SH-SY5Y (cell line): ENCODE measurements at regions not wholly inside any gene's neighbourhood (a gene's known extent, or its start where the extent isn't known, plus 50 kb on each side); places are given as distances from the start of the nearest gene placed in this dataset.

Experiments used
- GATA2 ChIP-seq: IDR thresholded peaks from 2 replicates; pipeline ENCODE4 v1.6.1; 2011; ENCODE audit warnings: mild to moderate bottlenecking, low read depth, low read length
- GATA3 ChIP-seq: IDR thresholded peaks from 2 replicates; pipeline ENCODE4 v1.6.1; 2011; ENCODE audit warnings: low read depth, mild to moderate bottlenecking, low read length, moderate library complexity

DNA sequence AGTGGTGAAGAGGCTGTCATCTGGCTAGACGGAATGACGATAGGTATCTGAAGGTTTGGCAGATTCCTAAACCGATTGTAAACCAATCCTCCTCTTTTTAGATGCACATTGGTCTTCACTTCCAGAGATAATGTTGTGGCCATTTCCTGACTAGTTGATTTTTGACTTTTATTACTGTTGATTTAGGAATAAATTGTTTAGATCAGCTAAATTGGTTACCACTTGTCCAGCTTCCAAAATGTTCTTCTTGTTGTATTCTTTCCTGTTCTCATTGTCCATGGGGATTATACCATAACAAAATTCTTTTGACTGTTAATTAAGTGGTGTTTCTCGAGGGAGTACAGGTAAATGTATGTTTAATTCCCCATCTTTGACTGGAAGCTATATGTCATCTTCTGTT lies 119.7 kb downstream of the MACROH2A1 start:
- TF ChIP-seq GATA3 (no peak), GATA2 (no peak)

DNA sequence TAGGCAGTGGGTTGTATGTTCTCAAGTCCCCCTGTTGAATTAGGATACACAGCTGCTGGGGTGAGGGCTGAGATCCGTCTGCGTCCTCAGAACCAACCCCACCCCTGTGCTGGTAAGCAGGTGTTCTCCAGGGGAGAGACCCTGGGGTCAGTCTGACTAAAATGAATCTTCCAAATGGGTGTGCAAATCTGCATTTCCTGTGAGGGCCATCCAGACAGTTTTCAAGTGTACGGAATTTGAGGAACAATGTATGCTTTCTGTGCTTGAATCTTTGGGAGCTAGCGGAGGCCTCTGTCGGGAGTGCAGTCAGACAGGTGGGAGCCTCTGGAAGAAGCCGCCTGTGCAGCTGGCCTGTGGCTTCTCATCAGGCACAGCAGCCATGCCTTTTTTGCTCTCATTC lies 122.9 kb downstream of the MACROH2A1 start:
- no peak for TF ChIP-seq GATA3
- no peak for TF ChIP-seq GATA2

DNA sequence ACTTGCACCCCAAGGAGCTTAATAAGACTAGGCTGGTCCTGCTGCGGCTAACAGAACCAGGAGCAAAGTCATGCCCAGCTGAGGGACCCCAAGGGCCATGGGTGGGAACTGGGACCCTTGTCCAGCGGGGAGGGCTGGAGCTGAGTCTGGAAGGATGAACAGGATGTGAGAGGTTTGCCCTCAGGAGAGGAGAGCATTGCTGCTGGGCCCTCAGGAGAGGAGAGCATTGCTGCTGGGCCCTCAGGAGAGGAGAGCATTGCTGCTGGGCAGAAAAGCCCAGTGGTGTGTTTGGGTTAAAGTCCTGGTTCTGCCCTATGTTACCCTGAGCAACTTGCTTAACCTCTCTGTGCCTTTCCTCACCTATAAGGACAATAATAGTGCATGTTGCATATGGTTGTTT lies 125.8 kb downstream of the MACROH2A1 start:
- TF ChIP-seq GATA2 (no peak), GATA3 (no peak)

DNA sequence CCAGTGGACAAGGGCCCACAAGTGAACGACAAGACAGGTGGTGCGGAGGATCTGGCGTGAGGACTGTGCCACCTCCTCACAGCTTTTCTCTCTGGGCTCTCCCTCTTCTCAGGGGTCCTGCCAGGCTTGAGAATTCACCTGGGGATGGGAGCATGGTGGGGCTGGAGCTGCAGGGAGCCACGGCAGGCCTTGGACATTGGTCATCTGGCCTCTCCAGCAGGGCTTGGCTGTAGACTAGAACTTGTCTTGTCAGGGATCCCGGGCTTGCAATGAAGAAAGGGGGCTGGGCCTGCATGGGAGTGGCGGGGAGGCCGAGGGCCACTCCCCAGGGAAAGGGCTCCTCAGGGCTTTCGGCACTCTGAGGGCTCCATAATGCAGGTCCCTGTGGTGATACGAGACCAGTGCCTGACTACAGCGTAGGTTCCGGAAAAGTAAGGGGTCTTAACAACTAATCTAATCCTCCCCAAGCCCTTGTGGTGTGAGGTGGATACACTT lies 126.7 kb downstream of the MACROH2A1 start:
- TF ChIP-seq GATA2 (no peak), GATA3 (no peak)

DNA sequence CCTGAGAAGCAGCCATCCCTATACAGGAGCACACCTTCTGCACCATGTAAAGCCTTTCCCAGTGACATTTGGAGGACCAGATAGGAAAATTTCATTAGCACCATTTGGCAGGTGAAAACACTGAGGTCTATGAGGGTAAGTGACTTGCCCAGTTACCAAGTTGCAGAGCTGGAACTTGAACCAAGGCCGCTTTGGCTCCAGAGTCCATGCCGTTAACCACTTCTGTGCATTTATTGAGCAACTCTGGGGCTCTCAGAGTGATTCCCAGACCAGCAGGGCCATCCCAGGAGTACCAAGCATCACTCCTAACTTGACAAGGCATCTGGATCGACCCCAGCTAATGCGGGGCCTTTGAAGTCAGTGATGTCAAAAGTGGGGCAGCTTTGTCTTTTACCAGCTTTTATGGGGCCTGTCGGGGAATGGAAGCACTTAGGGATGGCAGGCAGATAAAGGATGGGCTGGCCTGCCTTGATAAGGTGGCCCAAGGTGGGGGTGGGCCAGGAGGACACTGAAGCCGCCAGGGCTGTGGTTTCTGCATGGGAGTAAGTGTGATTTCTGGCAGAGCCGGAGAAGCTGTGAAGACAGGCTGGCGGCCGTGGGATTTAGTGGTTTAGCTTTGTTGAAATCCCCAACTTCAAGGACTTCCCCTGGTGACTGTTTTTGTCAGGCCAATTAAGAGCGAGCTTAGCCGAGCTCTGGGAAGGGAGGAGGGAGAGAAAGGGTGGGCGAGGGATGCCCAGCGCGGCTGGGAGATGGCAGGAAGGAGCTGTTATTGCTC lies 127.3 kb downstream of the MACROH2A1 start:
- TF ChIP-seq GATA2 (no peak), GATA3 (no peak)

DNA sequence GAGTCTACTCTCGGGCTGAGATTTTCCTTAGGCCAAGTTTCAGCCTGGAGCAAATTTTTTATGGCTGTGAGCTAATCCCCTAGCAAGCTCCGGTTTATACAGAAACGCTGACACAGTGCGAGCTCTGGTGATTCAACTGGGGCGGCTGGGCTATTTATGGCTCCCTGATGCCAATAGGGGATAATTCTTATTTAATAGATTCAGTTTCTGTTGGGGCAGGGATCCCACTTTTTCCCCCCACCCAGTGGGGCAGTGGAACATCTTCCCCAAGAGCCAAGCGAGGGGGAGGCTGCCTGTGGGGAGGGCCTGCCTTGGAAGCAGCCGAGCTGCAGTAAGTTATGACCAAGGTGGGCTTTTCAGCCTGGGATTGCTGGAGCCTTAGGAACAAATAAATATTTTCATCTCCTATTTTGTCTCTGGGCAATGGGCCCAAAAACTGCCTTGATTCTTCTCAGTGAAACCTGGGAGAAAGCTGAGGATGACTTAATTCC lies 129.1 kb downstream of the MACROH2A1 start:
- TF ChIP-seq GATA3 (no peak), GATA2 (no peak)

DNA sequence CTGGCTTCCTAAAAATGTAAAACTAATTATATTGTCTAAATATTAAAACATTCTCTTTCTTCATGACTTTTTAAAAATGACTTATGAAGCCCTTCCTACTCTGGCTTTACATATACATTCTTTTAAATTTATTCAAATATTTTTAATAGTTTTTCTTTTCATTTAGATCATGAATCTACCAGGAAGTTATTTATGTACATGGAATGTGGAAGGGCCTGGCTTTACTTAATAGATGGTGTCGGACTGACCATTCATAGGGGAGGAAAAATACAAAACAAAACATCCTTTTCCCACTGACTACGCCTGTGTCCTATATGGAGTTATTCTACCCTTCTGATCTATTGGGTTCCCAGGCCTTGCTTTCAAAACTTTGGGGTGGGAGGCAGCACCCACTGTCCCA lies 129.8 kb downstream of the MACROH2A1 start:
- TF ChIP-seq GATA3 (no peak), GATA2 (no peak)

DNA sequence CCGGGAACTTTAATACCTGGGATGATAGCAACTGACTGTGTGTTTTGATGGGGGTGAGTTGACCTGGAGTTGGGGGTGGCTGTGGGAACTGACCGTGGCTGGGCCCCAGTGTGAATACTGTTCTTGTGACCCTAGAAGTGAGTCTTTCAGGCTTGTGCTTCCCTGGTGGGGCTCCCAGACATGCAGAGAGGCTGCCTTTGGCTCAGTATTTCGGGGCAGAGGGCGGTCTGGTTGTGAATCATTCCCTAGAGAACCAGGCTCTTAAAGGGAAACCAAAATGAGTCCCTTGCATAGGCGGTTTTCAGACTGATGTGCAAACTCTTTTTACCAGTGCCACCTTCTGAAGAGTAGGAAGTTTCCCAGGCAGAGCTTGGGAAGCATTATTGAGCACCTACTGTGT lies 132.1 kb downstream of the MACROH2A1 start:
- TF ChIP-seq GATA2: no peak
- TF ChIP-seq GATA3: no peak

DNA sequence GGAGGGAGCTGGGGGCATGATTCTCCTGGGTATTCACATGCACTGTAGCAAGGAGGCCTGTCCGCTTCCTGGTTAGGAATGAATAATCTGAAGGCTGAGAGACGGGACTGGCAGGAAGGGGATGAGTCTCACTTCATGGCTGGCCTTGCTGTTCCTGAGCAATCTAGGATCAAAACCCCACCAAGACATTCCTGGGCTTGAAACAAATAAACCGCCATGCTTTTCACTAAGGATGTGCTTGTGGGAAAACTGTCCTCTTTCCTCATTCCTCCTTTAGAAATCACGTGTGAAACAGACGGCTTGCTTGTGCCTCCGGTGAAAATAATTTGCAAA lies 132.8 kb downstream of the MACROH2A1 start:
- TF ChIP-seq GATA3: no peak
- no peak for TF ChIP-seq GATA2

DNA sequence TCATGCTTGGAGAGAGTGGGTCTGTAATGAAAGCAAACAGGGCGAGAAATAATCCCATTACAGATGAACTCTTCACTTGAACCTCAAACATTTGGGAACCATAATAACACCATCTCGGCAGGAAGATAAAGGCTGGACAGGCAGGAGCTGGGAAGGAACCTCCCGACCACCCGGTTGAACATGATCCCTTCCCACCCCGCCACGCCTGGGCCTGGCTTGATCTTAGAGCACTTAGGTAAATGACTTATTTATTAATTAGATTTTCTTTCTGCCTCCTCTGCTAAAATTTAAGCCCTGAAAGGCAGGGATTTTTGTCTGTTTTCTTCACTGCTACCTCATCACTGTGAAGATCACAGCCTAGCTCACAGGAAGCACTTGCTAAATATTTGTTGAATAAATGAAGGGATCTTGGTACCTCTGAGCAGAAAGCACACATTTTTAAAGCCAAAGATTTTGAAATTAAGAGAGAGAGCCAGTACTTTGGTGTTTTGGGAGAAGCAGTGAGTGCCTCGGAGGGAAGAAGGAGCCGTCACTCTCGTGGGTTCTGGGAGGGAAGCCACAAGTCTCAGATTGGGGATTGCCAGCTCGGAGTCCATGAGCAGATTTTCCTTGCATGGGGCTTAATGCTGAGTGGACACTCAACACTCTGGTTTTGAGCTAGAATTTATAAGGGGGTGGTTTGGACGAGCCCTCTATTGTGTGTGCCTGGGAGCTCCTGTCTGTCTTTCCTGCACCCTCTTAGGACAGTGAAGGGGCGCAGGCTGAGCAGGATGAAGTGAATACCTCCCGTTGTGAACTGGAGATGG lies 133.3 kb downstream of the MACROH2A1 start:
- no peak for TF ChIP-seq GATA3
- TF ChIP-seq GATA2: no peak

DNA sequence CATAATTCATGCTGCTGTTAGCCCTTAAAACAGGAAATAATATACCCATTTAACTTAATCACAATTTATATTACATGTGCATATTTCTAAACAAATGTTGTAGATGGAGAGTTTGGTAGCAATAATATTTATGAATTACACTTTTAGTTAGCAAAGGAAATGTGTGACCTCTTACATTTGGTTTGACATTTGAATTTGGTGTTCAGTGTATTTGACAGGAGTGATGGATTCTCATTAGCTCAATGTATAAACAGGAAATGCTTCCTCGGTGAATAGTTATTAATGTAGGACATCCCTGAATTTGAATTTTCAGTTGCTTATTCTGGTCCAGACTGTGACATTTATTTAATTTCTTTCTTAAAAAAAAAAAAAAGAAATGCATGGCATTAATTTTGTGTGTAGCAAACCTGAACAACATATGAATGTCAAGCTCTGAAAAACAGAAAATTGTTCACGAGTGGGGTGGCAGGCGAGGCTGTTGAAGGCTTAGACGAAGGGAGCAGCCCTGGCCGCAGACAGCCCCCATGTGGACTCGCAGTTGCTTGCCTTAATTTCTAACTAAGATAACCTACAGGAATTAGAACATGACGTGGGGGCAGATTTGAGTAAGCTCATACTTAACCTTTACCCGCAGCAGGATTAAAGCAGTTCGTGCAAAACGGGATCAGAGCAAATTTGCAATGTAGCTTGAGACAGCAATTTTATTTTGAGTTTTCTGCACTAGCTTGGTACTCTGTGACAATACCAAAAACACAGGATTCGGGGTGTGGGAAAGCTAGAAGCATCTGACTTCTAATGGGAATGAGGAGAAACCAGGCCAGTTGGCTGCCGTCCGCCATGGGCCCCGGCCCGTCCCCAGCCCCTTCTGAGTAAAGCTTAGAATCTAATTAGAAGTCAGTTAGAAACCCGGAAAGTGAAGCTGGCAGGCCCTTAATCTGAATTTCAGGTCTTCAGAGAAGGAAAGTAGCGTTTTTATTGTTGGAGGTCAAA lies 134.3 kb downstream of the MACROH2A1 start:
- no peak for TF ChIP-seq GATA2
- no peak for TF ChIP-seq GATA3

DNA sequence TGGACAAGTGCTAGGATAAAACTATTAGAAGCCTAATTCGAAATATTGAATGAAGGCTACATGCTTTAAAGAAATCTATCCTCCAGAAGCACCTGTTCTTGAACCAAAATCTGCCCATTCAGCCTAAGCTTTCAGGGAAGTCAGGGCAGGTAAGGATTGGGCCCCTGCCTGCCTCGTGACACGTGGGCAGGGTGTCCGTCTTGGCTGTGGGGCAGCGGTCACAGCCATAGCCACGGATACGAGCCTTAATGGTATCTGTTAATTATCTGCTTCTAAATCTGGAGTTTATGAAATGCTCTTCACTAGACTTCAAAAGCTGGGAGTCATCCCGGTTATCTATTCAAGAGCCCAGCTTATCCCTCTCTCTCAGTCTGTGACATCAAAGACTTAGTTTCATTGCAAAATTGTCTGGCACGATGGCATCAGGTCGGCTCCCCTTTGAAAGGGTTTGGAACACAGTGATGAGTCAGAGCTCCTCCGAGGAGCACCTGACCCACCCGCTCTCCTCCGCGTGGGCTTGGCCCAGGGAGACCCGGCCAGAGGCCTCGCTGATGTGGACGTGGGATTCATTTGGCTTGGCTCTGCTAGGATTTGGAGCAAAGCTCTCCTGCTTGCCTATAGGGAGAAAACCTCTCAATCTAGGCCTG lies 135.9 kb downstream of the MACROH2A1 start:
- no peak for TF ChIP-seq GATA2
- TF ChIP-seq GATA3: no peak

DNA sequence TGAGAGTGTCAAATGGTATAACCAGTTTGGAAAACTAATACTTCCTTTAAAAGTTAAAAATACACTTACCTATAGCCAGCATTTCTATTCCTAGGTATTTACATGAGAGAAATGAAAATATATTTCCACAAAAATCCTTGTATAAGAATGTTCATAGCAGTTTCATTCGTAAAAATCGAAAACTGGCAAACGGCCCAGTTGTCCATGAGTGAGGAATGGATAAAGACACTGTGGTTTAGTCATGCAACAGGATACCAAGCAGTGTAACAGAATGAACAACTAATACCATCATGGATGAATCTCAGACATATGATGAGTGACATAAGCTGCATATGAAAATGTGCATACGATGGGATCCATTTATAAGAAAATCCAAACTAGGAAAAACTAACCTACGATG lies 136.7 kb downstream of the MACROH2A1 start:
- TF ChIP-seq GATA3: no peak
- TF ChIP-seq GATA2: no peak

DNA sequence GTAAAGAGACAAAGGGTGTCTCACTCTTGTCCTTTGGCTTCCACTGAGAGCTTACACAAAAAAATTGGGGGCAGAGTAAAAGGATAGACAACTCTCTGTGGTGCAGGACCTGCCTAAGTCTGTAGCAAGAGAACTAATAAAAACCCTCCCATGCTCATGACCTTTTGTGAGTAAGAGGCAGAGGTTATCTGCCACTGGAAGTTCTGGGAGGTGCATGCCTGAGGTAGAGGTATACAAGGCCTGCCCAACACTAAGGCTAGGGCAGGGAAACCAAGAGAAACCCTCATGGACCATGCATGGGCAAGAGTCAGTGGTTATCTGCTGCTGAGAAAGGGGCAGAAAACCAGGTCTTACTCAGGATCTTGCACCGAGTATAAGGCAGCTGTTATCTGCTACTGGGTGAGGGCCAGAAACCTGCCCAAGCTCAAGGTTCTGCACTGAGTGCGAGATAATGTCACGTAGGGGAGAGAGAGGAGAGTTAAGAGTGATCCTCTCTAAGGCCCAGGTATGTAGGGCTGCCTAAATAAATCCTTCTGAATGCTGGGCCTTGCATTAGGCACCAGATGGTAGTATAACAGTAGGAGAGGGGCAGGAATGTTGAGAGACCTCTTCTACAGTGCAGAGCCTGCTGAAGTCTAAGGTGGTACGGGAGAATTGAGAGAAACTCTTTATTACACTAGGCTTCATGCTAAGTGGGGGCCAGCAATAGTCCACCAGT lies 143.4 kb downstream of the MACROH2A1 start:
- TF ChIP-seq GATA3: no peak
- no peak for TF ChIP-seq GATA2
